Skeletal muscle satellite cell (primary cell): ENCODE measurements at regions not wholly inside any gene's neighbourhood (a gene's known extent, or its start where the extent isn't known, plus 50 kb on each side); places are given as distances from the start of the nearest gene placed in this dataset.

ENCODE experiments used
- H3K27me3 ChIP-seq: 2 replicates; pipeline ENCODE4 v1.7.0; 2013; ENCODE audit warnings: low read length; ENCODE audit not compliant: control insufficient read depth, insufficient read depth
- H3K36me3 ChIP-seq: 2 replicates; pipeline ENCODE4 v1.7.0; 2013; ENCODE audit warnings: mild to moderate bottlenecking, control low read depth, low read length; ENCODE audit not compliant: insufficient read depth
- H3K4me1 ChIP-seq: 2 replicates; pipeline ENCODE4 v1.7.0; 2013; ENCODE audit warnings: low read length; ENCODE audit not compliant: control insufficient read depth, insufficient read depth
- H3K4me2 ChIP-seq: 2 replicates; pipeline ENCODE4 v1.7.0; 2013; ENCODE audit warnings: mild to moderate bottlenecking, low read length
- H3K4me3 ChIP-seq: 2 replicates; pipeline ENCODE4 v1.7.0; 2013; ENCODE audit warnings: low read length
- H3K9ac ChIP-seq: 2 replicates; pipeline ENCODE4 v1.7.0; 2013; ENCODE audit warnings: mild to moderate bottlenecking, low read depth, low read length, moderate library complexity
- H3K9me3 ChIP-seq: replicated peaks from 2 replicates; pipeline ENCODE4 v1.7.0; 2013; ENCODE audit warnings: mild to moderate bottlenecking, control low read depth, low read length

DNA sequence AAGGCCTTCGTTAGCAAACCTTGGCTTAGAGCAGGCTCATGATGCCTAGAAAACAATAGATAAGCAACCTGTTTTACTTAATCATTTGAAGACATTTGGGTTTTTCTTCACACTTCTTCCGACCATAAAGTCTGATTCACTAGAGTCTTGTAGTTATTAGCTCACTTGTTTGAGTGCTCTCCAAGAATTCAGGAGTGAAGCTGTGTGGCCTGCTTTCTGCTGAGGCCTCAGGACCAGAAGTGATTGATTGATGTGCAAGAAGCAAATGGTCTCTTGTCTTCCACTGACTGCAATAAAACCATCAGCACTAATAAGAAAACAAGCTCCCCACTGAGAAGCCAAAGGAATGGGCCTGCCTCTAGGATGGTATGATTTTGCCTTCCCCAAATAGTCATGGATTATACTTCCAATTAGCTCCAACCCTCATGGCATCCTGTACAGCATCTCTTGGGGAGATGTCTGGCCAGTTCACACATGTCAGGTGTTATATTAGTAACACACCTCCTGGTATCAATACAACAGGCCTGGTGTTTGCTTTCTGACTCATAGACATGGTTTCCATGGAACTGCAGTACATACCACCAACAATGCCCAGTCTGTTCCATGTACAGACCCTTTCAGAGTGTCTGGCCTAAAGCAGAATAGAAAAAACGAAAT, 317.6 kb downstream of the CWC27 start:
- Histone ChIP-seq H3K9ac (no peak overlapping the region), H3K4me2 (no peak overlapping the region), H3K4me3 (no peak overlapping the region), H3K36me3 (no peaks in the 10 kb centered on the region), H3K9me3 (no peaks in the 10 kb centered on the region), H3K27me3 (no peaks in the 10 kb centered on the region), H3K4me1 (no peaks in the 10 kb centered on the region)

DNA sequence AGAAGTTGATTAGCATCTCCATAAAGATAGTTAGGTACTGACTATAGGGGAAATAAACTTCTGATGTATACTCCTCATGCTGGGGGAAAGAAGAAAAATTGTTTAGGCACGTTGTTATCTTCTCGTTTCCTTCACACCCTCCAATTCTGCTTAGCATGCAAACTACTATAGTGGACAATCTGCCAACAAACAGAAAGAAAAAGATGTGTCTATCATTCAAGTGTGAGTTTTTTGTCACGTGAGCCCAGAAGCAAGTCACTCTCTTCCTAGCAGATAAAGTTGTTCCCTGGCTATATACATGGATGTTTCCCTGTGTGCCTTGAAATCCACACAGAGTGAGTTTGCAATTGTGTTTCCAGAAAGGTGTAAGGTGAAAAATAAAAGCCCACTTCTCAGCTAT, 318.4 kb downstream of the CWC27 start:
- Histone ChIP-seq H3K4me2 (no peak overlapping the region), H3K27me3 (no peaks in the 10 kb centered on the region), H3K9ac (no peak overlapping the region), H3K4me1 (no peaks in the 10 kb centered on the region), H3K36me3 (no peaks in the 10 kb centered on the region), H3K9me3 (no peaks in the 10 kb centered on the region), H3K4me3 (no peak overlapping the region)

DNA sequence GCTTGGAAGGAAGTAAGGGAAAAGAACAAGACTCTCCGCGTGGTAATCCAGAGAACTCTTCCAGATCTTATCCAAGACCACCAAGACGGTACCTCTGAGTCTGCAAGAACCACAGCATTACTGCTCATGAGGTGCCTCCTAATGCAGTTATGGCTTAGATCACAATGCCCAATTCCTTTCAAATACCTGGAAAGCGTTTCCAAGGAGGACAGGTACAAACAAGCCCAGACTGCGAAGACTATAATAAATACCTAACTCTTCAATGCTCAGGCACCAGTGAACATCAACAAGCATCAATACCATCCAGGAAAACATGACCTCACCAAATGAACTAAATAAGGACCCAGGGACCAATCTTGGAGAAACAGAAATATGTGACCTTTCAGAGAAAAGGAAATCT, 325.5 kb downstream of the CWC27 start:
- no peak overlapping the region for H3K4me3 ChIP-seq
- no peaks in the 10 kb centered on the region for H3K27me3 ChIP-seq
- H3K4me1 ChIP-seq: no peaks in the 10 kb centered on the region
- H3K4me2 ChIP-seq: no peak overlapping the region
- no peak overlapping the region for H3K9ac ChIP-seq
- H3K9me3 ChIP-seq: no peaks in the 10 kb centered on the region
- no peaks in the 10 kb centered on the region for H3K36me3 ChIP-seq

DNA sequence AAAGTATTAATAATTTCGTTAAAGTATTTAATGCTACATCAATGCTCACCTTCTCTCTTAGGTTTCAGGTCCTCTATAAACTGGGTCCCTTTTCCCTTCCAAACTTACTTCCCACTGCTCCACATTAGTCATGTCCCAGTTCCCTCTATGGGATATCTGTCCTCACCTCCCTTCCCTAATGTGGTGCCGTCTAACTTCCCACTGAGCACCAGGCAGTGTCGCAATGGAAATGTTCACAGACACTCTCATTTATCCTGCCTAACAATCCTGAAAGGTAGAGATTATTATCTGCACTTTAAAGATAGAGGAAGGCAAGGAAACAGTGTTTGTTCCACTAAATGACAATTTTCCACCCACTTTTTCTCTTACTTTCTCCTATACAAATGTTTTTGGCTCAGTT, 329.7 kb downstream of the CWC27 start:
- Histone ChIP-seq H3K9me3 (no peaks in the 10 kb centered on the region), H3K27me3 (no peaks in the 10 kb centered on the region), H3K9ac (no peak overlapping the region), H3K4me3 (no peak overlapping the region), H3K4me2 (no peak overlapping the region), H3K4me1 (peaks cover 23% of the 10 kb centered on the region), H3K36me3 (no peaks in the 10 kb centered on the region)
